AG04449 (cell line): ENCODE measurements at regions not wholly inside any gene's neighbourhood (a gene's known extent, or its start where the extent isn't known, plus 50 kb on each side); places are given as distances from the start of the nearest gene placed in this dataset.

Source experiments
- CTCF ChIA-PET: fragments of 350-600 bp; formaldehyde crosslinking; extraction: SDS; loops from one replicate; lab custom pipeline; 2021; ENCODE audit warnings: antibody characterized with exemption; lab: Yijun Ruan, JAX
- POLR2A ChIA-PET: fragments of 400-600, 350-600 bp; formaldehyde crosslinking; extraction: SDS; loops from one replicate; lab custom pipeline; 2020; ENCODE audit warnings: antibody characterized with exemption, inconsistent platforms; lab: Yijun Ruan, JAX
- DNase-seq: peaks from one replicate; pipeline ENCODE4 v3.0.0-alpha.2; 2010; ENCODE audit warnings: low read depth, low spot score
- H3K4me3 ChIP-seq: 2 replicates; pipeline ENCODE4 v1.5.1; 2011; ENCODE audit warnings: low read depth, mild to moderate bottlenecking, control low read depth, low read length
- CTCF ChIP-seq: IDR thresholded peaks from one replicate; pipeline ENCODE4 v1.5.1; 2011; ENCODE audit warnings: mild to moderate bottlenecking, moderate library complexity, low read length, control low read depth, inconsistent platforms; ENCODE audit not compliant: insufficient read depth; ENCODE audit errors: missing control alignments

GRCh38 chr2:15732341-15733077, 140.8 kb downstream of the DDX1 start:
- H3K4me3 ChIP-seq: no peak overlapping the region
- CTCF ChIA-PET: no interaction called here
- POLR2A ChIA-PET: no interaction called here
- TF ChIP-seq CTCF: no peak
- no peak for DNase-seq

- peak; percentile 9 for DNase-seq
- H3K4me3 ChIP-seq: no peak overlapping the region
Observed at GRCh38 chr2:15733867-15734673, 142.4 kb downstream of the DDX1 start.

GRCh38 chr2:15734674-15735483, 143.2 kb downstream of the DDX1 start:
- H3K4me3 ChIP-seq: no peak overlapping the region
- CTCF ChIA-PET: no interaction called here
- TF ChIP-seq CTCF: no peak
- DNase-seq: no peak
- POLR2A ChIA-PET: no interaction called here

More at GRCh38 chr2:15733867-15734673, 142.4 kb downstream of the DDX1 start:
- CTCF ChIA-PET: no interaction called here
- POLR2A ChIA-PET: no interaction called here
- TF ChIP-seq CTCF: no peak

- no peak overlapping the region for H3K4me3 ChIP-seq
- TF ChIP-seq CTCF: no peak
- ChIA-PET POLR2A (no interaction called here), CTCF (no interaction called here)
- DNase-seq: no peak
Observed at GRCh38 chr2:15735484-15736326, 144.0 kb downstream of the DDX1 start.

GRCh38 chr2:15736396-15737180, 144.9 kb downstream of the DDX1 start:
- POLR2A ChIA-PET: no interaction called here
- no peak for TF ChIP-seq CTCF
- H3K4me3 ChIP-seq: no peak overlapping the region
- DNase-seq: no peak
- CTCF ChIA-PET: no interaction called here
